Ascending aorta (tissue), 2 donors: ENCODE measurements at regions not wholly inside any gene's neighbourhood (a gene's known extent, or its start where the extent isn't known, plus 50 kb on each side); places are given as distances from the start of the nearest gene placed in this dataset.

Experiments used
- DNase-seq, 2 donors: peaks; one replicate each; pipeline ENCODE4 v3.0.0-alpha.2; 2019; ENCODE audit warnings: low spot score in 2 of 2
- H3K27ac ChIP-seq, 2 donors: fragments of 200-600 bp; sonication (generic); one replicate each; pipeline ENCODE4 v1.5.1; 2016 to 2017; ENCODE audit warnings: mild to moderate bottlenecking in 1 of 2
- H3K27me3 ChIP-seq: fragments of 200-600 bp; sonication (generic); one replicate; pipeline ENCODE4 v1.5.1; 2017
- H3K36me3 ChIP-seq, 2 donors: fragments of 200-600 bp; sonication (generic); one replicate each; pipeline ENCODE4 v1.5.1; 2016
- H3K4me1 ChIP-seq, 2 donors: fragments of 200-600 bp; sonication (generic); one replicate each; pipeline ENCODE4 v1.5.1; 2016 to 2017; ENCODE audit warnings: mild to moderate bottlenecking in 1 of 2
- H3K4me3 ChIP-seq, 2 donors: fragments of 200-600 bp; sonication (generic); one replicate each; pipeline ENCODE4 v1.5.1; 2016 to 2017; ENCODE audit warnings: mild to moderate bottlenecking in 1 of 2
- H3K9me3 ChIP-seq, 2 donors: fragments of 200-600 bp; sonication (generic); one replicate each; pipeline ENCODE4 v1.5.1; 2016
- intact Hi-C: fragments of 100-400 bp; cut with DNase I; formaldehyde crosslinking; loops from one replicate; pipeline ENCODE4 v1.15.1; 2023
- TF ChIP-seq, protein P1 (sequence below), 3 experiments: fragments of 200-600 bp in 2 of 3; fragments of 450-650 bp in 1 of 3; sonication (generic) in 2 of 3; IDR thresholded peaks; one replicate each; pipeline ENCODE4 v1.5.1; 2016 to 2019; ENCODE audit warnings: antibody characterized with exemption in 3 of 3, mild to moderate bottlenecking in 1 of 3, moderate library complexity in 1 of 3

DNA sequence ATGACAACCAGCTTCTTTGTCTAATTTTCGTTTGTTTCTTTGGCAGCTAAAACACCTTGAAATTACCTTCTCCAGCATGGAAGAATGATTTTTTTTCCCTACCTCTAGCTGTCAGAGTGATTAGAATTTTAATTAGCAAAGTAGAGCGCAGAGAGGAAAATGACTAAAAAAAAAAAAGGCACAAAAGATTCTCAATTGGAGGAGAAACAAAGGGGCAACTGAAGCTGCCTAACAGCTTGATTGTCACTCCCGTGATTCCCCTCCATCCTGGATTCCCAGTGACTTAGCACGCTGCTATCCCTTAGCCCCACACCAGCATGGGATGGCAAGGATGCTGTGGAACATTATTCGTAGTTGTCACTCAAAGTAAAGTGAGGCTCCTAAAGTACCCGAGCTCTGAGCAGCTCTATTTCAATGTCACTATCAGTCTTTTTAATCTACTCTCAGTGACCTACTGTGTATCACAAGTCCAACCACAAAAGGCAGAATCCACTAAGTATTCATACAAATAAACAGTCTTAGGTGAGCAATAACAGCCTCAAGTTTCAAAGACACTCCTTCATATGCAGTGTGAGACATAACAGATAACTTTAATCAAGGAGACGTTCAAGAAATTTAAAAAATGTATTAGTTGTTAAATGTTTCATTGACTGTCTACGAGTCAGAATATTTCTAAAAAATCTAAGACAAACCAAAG lies 710.0 kb upstream of the GRAMD2B start:
- Histone ChIP-seq H3K4me1 (no peaks in the 10 kb centered on the region), H3K9me3 (no peaks in the 10 kb centered on the region), H3K36me3 (no peaks in the 10 kb centered on the region), H3K27ac (no peak overlapping the region), H3K4me3 (no peak overlapping the region), H3K27me3 (no peaks in the 10 kb centered on the region)
- TF ChIP-seq, protein P1, sequence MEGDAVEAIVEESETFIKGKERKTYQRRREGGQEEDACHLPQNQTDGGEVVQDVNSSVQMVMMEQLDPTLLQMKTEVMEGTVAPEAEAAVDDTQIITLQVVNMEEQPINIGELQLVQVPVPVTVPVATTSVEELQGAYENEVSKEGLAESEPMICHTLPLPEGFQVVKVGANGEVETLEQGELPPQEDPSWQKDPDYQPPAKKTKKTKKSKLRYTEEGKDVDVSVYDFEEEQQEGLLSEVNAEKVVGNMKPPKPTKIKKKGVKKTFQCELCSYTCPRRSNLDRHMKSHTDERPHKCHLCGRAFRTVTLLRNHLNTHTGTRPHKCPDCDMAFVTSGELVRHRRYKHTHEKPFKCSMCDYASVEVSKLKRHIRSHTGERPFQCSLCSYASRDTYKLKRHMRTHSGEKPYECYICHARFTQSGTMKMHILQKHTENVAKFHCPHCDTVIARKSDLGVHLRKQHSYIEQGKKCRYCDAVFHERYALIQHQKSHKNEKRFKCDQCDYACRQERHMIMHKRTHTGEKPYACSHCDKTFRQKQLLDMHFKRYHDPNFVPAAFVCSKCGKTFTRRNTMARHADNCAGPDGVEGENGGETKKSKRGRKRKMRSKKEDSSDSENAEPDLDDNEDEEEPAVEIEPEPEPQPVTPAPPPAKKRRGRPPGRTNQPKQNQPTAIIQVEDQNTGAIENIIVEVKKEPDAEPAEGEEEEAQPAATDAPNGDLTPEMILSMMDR (IDR thresholded peaks at IDR 0.05): no peak
- DNase-seq: no peak
- intact Hi-C loops: no loop called here

DNA sequence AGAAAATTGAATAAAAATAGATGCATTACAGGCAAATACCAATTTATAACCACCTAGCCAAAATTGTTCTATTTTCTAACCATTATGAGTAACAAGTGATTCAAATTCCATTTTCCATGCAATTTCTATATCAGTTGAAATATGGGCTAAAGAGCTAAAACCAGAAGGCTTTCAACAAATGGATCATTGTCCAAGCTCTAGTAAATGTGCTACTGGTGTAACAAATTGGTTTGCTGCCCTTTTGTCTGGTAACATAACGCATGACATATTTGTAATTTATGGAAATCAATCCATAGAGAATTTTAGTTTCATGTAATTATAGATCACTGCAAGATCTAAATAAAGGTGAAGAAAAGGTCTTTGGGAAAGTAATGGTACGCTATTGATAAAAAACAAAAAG lies 708.0 kb upstream of the GRAMD2B start:
- TF ChIP-seq, protein P1 (IDR thresholded peaks at IDR 0.05): no peak
- Histone ChIP-seq H3K27ac (no peak overlapping the region), H3K27me3 (no peaks in the 10 kb centered on the region), H3K4me3 (no peak overlapping the region), H3K9me3 (no peaks in the 10 kb centered on the region), H3K36me3 (no peaks in the 10 kb centered on the region), H3K4me1 (no peaks in the 10 kb centered on the region)
- DNase-seq: no peak
- intact Hi-C loops: no loop called here

DNA sequence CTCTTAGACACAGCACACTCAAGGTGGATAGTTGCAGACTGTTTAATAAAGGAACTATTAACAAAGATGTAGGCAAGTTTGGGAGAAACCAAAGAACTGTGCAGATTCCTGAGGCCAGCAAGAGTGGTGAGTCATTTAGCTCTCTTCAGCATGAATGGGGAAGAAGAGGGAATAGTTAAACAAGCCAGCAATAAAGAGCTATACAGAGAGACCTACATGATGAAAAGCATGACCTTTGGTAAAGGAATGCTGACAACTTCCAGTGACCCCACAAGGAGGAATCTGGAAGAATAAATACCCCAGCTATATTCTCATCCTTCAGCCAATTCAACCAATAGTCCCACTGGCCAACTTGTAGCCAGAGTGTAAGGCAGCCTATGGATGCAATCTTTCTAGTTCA lies 706.0 kb upstream of the GRAMD2B start:
- H3K36me3 ChIP-seq: no peaks in the 10 kb centered on the region
- no peak overlapping the region for H3K27ac ChIP-seq
- no peak for DNase-seq
- no peaks in the 10 kb centered on the region for H3K4me1 ChIP-seq
- H3K4me3 ChIP-seq: no peak overlapping the region
- intact Hi-C loops: no loop called here
- H3K9me3 ChIP-seq: no peaks in the 10 kb centered on the region
- TF ChIP-seq, protein P1 (IDR thresholded peaks at IDR 0.05): no peak
- H3K27me3 ChIP-seq: no peaks in the 10 kb centered on the region

DNA sequence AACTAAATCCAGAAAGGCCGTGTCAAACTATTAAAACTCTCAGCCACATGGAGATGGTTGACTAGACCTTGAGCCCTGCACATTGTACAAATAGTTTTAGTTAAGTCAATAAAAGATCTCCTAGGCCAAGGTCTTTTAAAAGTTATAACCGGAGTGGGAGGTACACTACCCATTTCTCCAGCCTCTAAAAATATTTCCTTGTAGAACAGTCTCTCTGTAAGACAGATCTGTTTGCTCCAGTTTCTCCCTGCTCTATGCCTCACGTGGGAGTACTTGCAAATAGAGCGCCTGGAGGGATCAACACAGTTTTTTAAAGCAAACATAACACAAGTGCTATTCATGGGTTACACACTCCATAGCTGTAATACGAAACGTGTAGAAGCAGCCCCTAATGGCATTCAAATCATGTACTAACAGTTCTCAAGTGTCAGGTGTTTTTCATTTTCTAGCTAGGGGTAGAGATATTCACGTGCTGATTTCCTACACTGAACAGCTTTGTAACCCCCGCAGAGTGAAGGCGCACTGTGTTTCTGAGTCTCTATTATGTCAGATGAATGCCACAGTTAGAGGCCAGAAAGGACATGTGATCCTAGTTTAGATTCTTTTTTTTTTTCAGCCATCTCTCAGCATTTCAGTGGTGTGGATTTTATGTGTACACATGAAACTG lies 703.4 kb upstream of the GRAMD2B start:
- Histone ChIP-seq H3K27me3 (no peaks in the 10 kb centered on the region), H3K4me3 (no peak overlapping the region), H3K9me3 (no peaks in the 10 kb centered on the region), H3K4me1 (no peaks in the 10 kb centered on the region), H3K27ac (no peak overlapping the region), H3K36me3 (no peaks in the 10 kb centered on the region)
- no peak for DNase-seq
- intact Hi-C loops: no loop called here
- TF ChIP-seq, protein P1 (IDR thresholded peaks at IDR 0.05): no peak

DNA sequence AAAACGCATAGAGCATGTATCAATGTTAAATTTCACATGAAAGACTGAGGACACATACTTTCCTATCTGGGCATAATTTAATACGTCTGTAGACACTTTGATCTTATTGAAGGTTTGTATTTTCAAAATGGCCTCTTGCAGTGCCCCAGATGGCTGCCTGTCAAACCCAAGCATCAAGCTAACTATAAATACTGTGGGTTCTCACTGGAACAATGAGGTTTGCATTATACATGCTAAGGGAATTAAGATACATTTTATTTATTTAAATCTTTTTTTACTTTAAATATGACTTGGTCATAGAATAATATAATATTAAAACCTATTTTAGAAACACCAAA lies 702.9 kb upstream of the GRAMD2B start:
- TF ChIP-seq, protein P1 (IDR thresholded peaks at IDR 0.05): no peak
- H3K27me3 ChIP-seq: no peaks in the 10 kb centered on the region
- no peak overlapping the region for H3K27ac ChIP-seq
- no peaks in the 10 kb centered on the region for H3K4me1 ChIP-seq
- no peaks in the 10 kb centered on the region for H3K36me3 ChIP-seq
- no peak for DNase-seq
- no peaks in the 10 kb centered on the region for H3K9me3 ChIP-seq
- intact Hi-C loops: no loop called here
- H3K4me3 ChIP-seq: no peak overlapping the region
